ENCODE measurements at regions not wholly inside any gene's neighbourhood (a gene's known extent, or its start where the extent isn't known, plus 50 kb on each side); places are given as distances from the start of the nearest gene placed in this dataset.

DNA sequence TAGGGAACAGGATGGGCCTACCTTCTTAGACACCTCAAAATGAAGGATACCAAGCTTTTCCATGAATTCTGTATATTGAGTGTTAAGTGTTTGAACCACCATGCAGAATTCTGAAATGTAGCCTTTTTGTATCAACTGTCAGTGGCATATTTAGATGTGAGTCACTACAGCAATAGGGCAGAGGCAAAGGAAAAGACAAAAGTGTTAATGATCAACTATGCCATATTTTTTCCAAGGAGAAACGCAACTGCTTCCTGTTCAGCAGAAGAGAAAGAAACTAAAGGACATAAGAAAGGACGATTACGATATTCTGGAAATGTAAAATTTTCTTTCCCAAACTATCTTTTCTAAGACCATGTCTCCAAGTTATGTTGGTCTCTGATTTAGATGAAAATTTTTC lies 104.6 kb upstream of the RSPO3 start:
- TF ChIP-seq POLR2AphosphoS5 (IDR thresholded peaks at IDR 0.05), result no peak
- TF ChIP-seq, protein P1, sequence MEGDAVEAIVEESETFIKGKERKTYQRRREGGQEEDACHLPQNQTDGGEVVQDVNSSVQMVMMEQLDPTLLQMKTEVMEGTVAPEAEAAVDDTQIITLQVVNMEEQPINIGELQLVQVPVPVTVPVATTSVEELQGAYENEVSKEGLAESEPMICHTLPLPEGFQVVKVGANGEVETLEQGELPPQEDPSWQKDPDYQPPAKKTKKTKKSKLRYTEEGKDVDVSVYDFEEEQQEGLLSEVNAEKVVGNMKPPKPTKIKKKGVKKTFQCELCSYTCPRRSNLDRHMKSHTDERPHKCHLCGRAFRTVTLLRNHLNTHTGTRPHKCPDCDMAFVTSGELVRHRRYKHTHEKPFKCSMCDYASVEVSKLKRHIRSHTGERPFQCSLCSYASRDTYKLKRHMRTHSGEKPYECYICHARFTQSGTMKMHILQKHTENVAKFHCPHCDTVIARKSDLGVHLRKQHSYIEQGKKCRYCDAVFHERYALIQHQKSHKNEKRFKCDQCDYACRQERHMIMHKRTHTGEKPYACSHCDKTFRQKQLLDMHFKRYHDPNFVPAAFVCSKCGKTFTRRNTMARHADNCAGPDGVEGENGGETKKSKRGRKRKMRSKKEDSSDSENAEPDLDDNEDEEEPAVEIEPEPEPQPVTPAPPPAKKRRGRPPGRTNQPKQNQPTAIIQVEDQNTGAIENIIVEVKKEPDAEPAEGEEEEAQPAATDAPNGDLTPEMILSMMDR (IDR thresholded peaks at IDR 0.05), result no peak
- no peak for TF ChIP-seq EP300 (IDR thresholded peaks at IDR 0.05)
- no peak for TF ChIP-seq POLR2A (IDR thresholded peaks at IDR 0.05)
- Histone ChIP-seq H3K4me1 (no peaks in the 10 kb centered on the region), H3K9me3 (no peaks in the 10 kb centered on the region), H3K4me3 (no peak overlapping the region), H3K27ac (no peak overlapping the region), H3K27me3 (no peaks in the 10 kb centered on the region), H3K36me3 (no peaks in the 10 kb centered on the region)
- no peak for DNase-seq
- WGBS, 2 donors, result 17 to 71% methylated on average over 3 of the region's 3 CpGs
- intact Hi-C loops (cut with DNase I), result no loop called here

DNA sequence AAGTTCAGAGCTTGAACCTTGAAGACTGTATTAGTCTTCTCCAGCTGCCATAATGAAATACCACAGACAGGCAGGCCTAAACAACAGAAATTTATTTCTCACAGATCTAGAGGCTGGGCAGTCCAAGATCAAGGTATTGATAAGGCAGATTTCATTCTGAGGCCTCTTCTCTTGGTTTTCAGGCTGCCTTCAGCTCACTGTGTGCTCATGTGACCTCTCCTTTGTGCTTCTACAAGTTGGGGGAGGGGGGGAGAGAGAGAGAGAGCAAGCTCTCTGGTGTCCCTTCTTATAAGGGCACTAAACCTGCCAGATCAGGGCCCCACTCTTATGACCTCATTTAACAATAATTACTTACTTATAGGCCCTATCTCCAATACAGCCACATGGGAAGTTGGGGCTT lies 102.6 kb upstream of the RSPO3 start:
- no peaks in the 10 kb centered on the region for H3K27me3 ChIP-seq
- no peaks in the 10 kb centered on the region for H3K9me3 ChIP-seq
- H3K36me3 ChIP-seq, result no peaks in the 10 kb centered on the region
- H3K27ac ChIP-seq, result no peak overlapping the region
- no peaks in the 10 kb centered on the region for H3K4me1 ChIP-seq
- intact Hi-C loops (cut with DNase I), result no loop called here
- DNase-seq, result no peak
- TF ChIP-seq EP300 (IDR thresholded peaks at IDR 0.05) (no peak), POLR2A (IDR thresholded peaks at IDR 0.05) (no peak), POLR2AphosphoS5 (IDR thresholded peaks at IDR 0.05) (no peak)
- TF ChIP-seq, protein P1 (IDR thresholded peaks at IDR 0.05), result no peak
- no peak overlapping the region for H3K4me3 ChIP-seq

DNA sequence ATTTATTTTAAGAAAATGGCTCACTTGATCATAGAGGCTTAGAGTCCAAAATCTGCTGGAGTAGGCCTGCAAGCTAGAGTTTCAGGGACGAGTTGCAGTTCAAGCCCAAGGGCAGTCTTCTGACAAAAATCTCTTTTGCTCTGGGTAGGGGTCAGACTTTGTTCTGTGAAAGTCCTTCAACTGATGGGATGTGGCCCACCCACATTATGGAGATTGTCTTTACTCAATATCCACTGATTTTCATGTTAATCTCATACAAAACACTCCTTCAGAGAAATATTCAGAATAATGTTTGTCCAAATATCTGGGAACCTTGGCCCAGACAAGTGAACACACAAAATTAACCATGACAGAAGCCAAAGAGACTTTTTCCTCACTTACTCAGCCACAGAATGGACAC lies 98.6 kb upstream of the RSPO3 start:
- Histone ChIP-seq H3K4me3 (no peak overlapping the region), H3K4me1 (peaks cover 0 to 22% (median 7%) of the 10 kb centered on the region in 4 donors), H3K36me3 (no peaks in the 10 kb centered on the region), H3K27me3 (no peaks in the 10 kb centered on the region), H3K27ac (no peak overlapping the region), H3K9me3 (no peaks in the 10 kb centered on the region)
- intact Hi-C loops (cut with DNase I), result no loop called here
- WGBS, 2 donors, result 72 to 78% methylated on average over 1 of the region's 1 CpG
- no peak for DNase-seq
- TF ChIP-seq EP300 (IDR thresholded peaks at IDR 0.05), result no peak
- TF ChIP-seq, protein P1 (IDR thresholded peaks at IDR 0.05), result no peak
- no peak for TF ChIP-seq POLR2A (IDR thresholded peaks at IDR 0.05)
- no peak for TF ChIP-seq POLR2AphosphoS5 (IDR thresholded peaks at IDR 0.05)

DNA sequence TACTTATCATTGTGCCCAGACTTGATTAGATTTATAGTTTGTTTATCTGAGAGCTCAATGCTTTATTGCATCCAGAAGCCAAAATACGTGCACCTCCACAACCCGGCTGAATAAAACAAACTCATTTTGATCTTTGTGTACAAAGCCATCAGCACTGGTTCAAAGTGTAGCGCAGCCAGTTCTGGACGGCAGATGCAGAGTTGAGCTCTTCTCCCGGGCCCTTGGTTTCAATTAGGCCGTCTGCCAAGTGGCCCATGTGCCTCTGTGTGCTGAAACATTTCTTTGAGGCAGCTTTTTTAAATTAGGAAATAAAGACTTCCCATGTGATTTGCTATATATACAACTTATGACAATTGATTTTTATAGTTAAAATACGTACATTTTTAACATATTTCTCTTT lies 96.2 kb upstream of the RSPO3 start:
- no peak overlapping the region for H3K4me3 ChIP-seq
- H3K9me3 ChIP-seq, result no peaks in the 10 kb centered on the region
- no peaks in the 10 kb centered on the region for H3K36me3 ChIP-seq
- intact Hi-C loops (cut with DNase I), result no loop called here
- H3K27me3 ChIP-seq, result no peaks in the 10 kb centered on the region
- peak; percentile 72 for DNase-seq
- 8 to 44% methylated on average over 7 of the region's 7 CpGs for WGBS, 2 donors
- H3K4me1 ChIP-seq, result peaks cover 0 to 22% (median 7%) of the 10 kb centered on the region in 4 donors
- peak in 1 of 4 donors; percentile 17 for TF ChIP-seq POLR2AphosphoS5 (IDR thresholded peaks at IDR 0.05)
- TF ChIP-seq, protein P1 (IDR thresholded peaks at IDR 0.05), result no peak
- H3K27ac ChIP-seq, result no peak overlapping the region

DNA sequence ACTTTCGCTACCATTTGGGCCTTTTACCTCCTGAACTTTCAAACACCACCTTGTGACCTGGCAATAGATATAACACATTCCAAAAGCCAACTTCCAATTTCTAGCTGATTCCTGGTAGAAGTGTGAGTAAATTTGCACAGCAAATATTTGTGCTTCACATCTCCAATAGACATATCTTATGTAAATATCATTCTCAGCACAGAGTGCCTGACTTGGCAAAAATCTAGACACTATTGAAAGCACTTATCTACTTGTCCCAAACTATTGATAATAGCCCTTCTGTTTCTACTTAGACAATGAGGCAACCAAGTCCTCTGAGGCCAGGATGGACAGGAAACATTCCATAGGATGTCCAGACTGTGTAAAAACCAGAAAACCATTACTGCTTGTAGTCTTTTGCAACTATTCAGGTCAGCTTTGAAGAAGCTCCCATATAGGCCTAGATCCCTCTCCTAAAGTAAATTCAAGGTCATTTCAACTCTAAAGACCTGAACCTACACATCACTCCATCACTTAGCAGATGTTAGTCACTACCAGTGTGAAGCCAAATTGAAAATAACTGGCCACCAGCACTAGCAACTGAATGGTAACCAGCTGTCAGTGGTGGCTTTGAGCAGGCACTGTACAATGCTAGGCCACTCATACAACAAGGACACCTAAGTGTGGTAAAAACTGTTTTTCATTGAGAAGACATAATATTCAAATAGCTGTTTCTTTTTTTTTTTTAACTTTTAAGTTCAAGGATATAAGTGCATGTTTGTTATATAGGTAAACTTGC lies 95.3 kb upstream of the RSPO3 start:
- H3K4me1 ChIP-seq, result peaks cover 0 to 22% (median 7%) of the 10 kb centered on the region in 4 donors
- 29 to 78% methylated on average over 1 of the region's 1 CpG for WGBS, 2 donors
- H3K4me3 ChIP-seq, result no peak overlapping the region
- intact Hi-C loops (cut with DNase I), result no loop called here
- TF ChIP-seq EP300 (IDR thresholded peaks at IDR 0.05) (no peak), POLR2AphosphoS5 (IDR thresholded peaks at IDR 0.05) (no peak), POLR2A (IDR thresholded peaks at IDR 0.05) (no peak)
- TF ChIP-seq, protein P1 (IDR thresholded peaks at IDR 0.05), result no peak
- H3K36me3 ChIP-seq, result no peaks in the 10 kb centered on the region
- no peak overlapping the region for H3K27ac ChIP-seq
- H3K9me3 ChIP-seq, result no peaks in the 10 kb centered on the region
- H3K27me3 ChIP-seq, result no peaks in the 10 kb centered on the region
- DNase-seq, result no peak
